SK-N-SH treated with all-trans-retinoic acid at 6 μM for 48 hours (cell line): ENCODE measurements at regions not wholly inside any gene's neighbourhood (a gene's known extent, or its start where the extent isn't known, plus 50 kb on each side); places are given as distances from the start of the nearest gene placed in this dataset.
"Not testable (repeated sequence)": the region's sequence is repeated elsewhere in the genome, so short reads cannot be mapped to it uniquely, and the experiment has no call there.

Experiments used
- ATAC-seq: fragments of 200-7000 bp; cut with Tn5 transposase; 3 replicates; pipeline ENCODE4 v1.9.1; 2020; ENCODE audit warnings: mild to moderate bottlenecking, moderate library complexity
- ARNTL ChIP-seq: fragments of 450-650 bp; formaldehyde crosslinking; IDR thresholded peaks from 2 replicates; pipeline ENCODE4 v1.5.0; 2020; ENCODE audit warnings: low read depth, mild to moderate bottlenecking, moderate library complexity, borderline replicate concordance
- BACH2 ChIP-seq: fragments of 250-450 bp; sonication (Bioruptor Pico); IDR thresholded peaks from 2 replicates; pipeline ENCODE4 v1.9.0; 2021; ENCODE audit warnings: mild to moderate bottlenecking, borderline replicate concordance
- CSDC2 ChIP-seq: fragments of 250-450 bp; sonication (Bioruptor Pico); IDR thresholded peaks from 2 replicates; pipeline ENCODE4 v1.5.0; 2020; ENCODE audit warnings: mild to moderate bottlenecking, moderate library complexity
- ESRRG ChIP-seq: fragments of 250-450 bp; sonication (Bioruptor Pico); IDR thresholded peaks from 2 replicates; pipeline ENCODE4 v1.6.1; 2021; ENCODE audit warnings: mild to moderate bottlenecking
- GLIS3 ChIP-seq: fragments of 250-450 bp; sonication (Bioruptor Pico); IDR thresholded peaks from 2 replicates; pipeline ENCODE4 v1.5.0; 2020; ENCODE audit warnings: mild to moderate bottlenecking, moderate library complexity
- ISL1 ChIP-seq: fragments of 250-450 bp; sonication (Bioruptor Pico); IDR thresholded peaks from 2 replicates; pipeline ENCODE4 v2.1.2; 2022; ENCODE audit warnings: mild to moderate bottlenecking, moderate library complexity
- OSR1 ChIP-seq: fragments of 250-450 bp; sonication (Bioruptor Pico); IDR thresholded peaks from 2 replicates; pipeline ENCODE4 v1.8.0; 2022; ENCODE audit warnings: moderate library complexity, mild to moderate bottlenecking, inconsistent platforms
- RARB ChIP-seq: fragments of 250-450 bp; sonication (Bioruptor Pico); IDR thresholded peaks from 2 replicates; pipeline ENCODE4 v1.8.0; 2021; ENCODE audit warnings: mild to moderate bottlenecking, moderate library complexity
- SNAI2 ChIP-seq: fragments of 250-450 bp; sonication (Bioruptor Pico); IDR thresholded peaks from 2 replicates; pipeline ENCODE4 v1.5.0; 2020; ENCODE audit warnings: mild to moderate bottlenecking, moderate library complexity
- ZC3H10 ChIP-seq: fragments of 250-450 bp; sonication (Bioruptor Pico); IDR thresholded peaks from 2 replicates; pipeline ENCODE4 v1.5.1; 2021; ENCODE audit warnings: mild to moderate bottlenecking, moderate library complexity
- ZFP3 ChIP-seq: fragments of 250-450 bp; sonication (Bioruptor Pico); IDR thresholded peaks from 2 replicates; pipeline ENCODE4 v1.5.0; 2020; ENCODE audit warnings: mild to moderate bottlenecking, moderate library complexity
- ZNF8 ChIP-seq: fragments of 450-650 bp; formaldehyde crosslinking; IDR thresholded peaks from 2 replicates; pipeline ENCODE4 v1.5.0; 2020; ENCODE audit warnings: mild to moderate bottlenecking, moderate library complexity
- TF ChIP-seq, protein P1 (sequence below): fragments of 250-450 bp; sonication (Bioruptor Pico); IDR thresholded peaks from 2 replicates; pipeline ENCODE4 v1.5.1; 2020; ENCODE audit warnings: low read depth, mild to moderate bottlenecking, moderate library complexity
- TF ChIP-seq, protein P2 (sequence below): fragments of 250-450 bp; sonication (Bioruptor Pico); IDR thresholded peaks from 2 replicates; pipeline ENCODE4 v1.8.0; 2021; ENCODE audit warnings: low read depth, mild to moderate bottlenecking, moderate library complexity, borderline replicate concordance
- TF ChIP-seq, protein P3 (sequence below): fragments of 250-450 bp; sonication (Bioruptor Pico); IDR thresholded peaks from 2 replicates; pipeline ENCODE4 v1.8.0; 2020; ENCODE audit warnings: mild to moderate bottlenecking, moderate library complexity, borderline replicate concordance
- TF ChIP-seq, protein P4 (sequence below): fragments of 250-450 bp; sonication (Bioruptor Pico); IDR thresholded peaks from 2 replicates; pipeline ENCODE4 v1.5.1; 2021; ENCODE audit warnings: mild to moderate bottlenecking, moderate library complexity
- TF ChIP-seq, protein P5 (sequence below): fragments of 250-450 bp; sonication (Bioruptor Pico); IDR thresholded peaks from 2 replicates; pipeline ENCODE4 v1.5.0; 2020; ENCODE audit warnings: mild to moderate bottlenecking, moderate library complexity

DNA sequence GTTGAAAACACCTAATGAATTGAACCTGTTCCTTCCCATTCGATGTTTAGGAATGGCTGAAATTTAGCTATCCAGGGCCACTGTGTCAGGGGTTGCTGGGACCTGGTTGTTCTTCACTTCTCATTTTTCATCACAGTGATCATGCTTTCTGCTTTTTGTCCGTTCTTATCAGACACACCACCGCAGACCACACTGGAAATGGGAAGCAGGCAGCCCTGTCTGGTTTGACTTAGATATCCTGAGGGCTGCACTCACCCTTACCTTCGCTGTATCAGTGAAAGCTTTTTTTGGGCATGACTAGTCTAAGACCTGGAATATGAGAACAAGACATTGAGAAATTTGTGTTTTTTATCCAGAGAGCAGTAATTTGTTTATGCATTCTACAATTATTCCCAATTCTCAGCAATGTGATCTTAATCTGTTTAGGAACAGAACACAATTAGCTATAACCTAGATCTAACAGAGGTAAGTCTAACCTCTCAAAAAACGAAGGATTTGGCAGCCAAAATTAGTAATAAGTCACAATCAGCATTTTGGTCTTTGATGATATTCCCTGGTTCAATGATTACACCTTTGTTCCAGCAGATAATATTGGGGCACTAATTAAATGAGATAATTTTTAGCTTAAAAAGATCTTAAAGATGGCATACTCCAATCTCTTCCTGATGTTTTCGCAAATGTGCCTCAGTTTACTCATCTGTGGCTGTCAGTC is 126.0 kb upstream of the GOT2 start:
- no peak for ATAC-seq
- TF ChIP-seq ISL1 (CRISPR knock-in tag) (no peak), BACH2 (CRISPR knock-in tag) (no peak), CSDC2 (CRISPR knock-in tag) (no peak)
- TF ChIP-seq, protein P1, sequence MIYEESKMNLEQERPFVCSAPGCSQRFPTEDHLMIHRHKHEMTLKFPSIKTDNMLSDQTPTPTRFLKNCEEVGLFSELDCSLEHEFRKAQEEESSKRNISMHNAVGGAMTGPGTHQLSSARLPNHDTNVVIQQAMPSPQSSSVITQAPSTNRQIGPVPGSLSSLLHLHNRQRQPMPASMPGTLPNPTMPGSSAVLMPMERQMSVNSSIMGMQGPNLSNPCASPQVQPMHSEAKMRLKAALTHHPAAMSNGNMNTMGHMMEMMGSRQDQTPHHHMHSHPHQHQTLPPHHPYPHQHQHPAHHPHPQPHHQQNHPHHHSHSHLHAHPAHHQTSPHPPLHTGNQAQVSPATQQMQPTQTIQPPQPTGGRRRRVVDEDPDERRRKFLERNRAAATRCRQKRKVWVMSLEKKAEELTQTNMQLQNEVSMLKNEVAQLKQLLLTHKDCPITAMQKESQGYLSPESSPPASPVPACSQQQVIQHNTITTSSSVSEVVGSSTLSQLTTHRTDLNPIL (CRISPR knock-in tag) = no peak

DNA sequence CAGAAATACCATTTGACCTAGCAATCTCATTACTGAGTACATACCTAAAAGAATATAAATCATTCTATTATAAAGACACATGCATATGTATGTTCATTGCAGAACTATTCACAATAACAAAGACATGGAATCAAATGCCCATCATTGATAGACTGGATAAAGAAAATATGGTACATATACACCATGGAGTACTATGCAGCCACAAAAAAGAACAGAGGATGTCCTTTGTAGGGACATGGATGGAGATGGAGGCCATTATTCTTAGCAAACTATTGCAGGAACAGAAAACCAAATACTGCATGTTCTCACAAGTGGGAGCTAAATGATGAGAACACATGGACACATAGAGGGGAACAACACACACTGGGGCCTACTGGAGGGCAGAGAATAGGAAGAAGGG is 124.5 kb upstream of the GOT2 start:
- not testable (repeated sequence) for ATAC-seq

DNA sequence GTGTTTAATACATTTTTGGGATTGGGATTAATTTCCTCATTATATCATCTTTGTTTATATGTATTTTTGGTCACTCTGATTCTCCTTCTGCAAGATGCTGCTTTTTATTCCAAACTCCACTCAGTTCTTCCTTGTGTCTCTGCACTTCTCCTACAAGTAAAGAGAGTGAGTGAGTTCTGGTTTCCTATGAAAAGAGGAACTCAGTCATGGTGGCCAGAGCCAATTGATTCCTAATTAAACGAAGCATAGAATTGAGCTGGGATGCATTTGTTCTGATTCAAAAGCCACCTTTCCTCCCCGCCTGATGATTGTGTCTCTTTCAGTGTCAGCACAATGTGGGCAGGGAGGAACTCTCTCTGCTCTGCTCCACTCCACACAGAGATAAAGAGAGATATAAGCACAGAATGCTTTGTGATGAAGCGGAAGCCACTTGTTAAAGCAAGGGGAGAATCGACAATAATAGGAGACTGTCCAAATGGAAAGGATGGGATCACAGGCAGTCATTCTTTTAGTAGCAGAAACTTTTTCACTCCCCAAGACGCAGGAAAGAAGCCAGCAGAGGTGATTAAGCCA is 121.3 kb upstream of the GOT2 start:
- TF ChIP-seq ZC3H10 (CRISPR knock-in tag) = no peak
- no peak for TF ChIP-seq OSR1 (CRISPR knock-in tag)
- TF ChIP-seq CSDC2 (CRISPR knock-in tag) = no peak
- TF ChIP-seq, protein P2, sequence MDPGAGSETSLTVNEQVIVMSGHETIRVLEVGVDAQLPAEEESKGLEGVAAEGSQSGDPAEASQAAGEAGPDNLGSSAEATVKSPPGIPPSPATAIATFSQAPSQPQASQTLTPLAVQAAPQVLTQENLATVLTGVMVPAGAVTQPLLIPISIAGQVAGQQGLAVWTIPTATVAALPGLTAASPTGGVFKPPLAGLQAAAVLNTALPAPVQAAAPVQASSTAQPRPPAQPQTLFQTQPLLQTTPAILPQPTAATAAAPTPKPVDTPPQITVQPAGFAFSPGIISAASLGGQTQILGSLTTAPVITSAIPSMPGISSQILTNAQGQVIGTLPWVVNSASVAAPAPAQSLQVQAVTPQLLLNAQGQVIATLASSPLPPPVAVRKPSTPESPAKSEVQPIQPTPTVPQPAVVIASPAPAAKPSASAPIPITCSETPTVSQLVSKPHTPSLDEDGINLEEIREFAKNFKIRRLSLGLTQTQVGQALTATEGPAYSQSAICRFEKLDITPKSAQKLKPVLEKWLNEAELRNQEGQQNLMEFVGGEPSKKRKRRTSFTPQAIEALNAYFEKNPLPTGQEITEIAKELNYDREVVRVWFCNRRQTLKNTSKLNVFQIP (CRISPR knock-in tag) = no peak
- ATAC-seq = no peak

DNA sequence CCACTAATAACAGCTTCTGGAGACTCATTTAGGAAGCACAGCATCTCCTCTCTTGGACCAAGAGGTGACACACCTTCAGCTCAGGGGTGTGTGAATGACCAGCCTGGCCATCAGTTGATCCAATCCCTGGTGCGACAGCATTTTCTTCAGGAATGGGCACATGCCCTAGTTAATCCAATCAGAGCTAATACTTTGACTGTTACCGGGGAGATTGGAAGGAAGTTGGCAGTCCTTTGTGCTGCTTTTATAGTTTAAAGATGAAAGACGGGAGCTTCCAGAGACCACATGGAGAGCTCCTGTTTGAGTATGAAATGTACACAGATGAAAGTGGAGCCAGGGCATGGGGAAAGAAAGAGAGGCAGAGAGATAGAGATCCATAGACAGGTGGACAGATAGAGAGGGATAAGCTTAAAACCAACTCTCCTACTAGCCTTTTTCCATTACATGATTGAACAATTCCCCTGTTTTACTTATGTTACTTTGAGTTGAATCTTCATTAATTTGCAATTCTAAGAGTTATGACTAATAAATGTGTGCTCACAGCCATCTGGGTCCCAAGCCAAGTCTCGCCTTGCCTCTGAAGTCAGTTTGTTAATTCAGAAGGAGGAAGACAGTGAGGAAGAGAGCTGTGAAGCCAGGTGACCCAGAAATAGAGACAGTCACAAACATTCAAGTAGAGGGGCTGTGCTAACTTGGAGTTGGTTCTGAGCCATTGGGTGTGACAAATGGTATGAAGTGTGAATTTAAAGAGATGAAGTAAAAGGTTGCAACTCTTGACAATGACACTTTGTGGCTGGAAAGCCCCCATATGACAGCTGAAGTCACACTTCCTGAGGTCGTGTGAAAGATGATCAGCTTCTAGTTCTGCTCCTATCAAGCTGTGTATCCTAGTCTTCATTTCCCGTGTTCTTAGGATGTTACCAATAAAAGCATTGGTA is 120.0 kb upstream of the GOT2 start:
- no peak for ATAC-seq
- TF ChIP-seq ZNF8 (CRISPR knock-in tag) = no peak
- TF ChIP-seq OSR1 (CRISPR knock-in tag) = no peak
- TF ChIP-seq ZFP3 (CRISPR knock-in tag) = no peak
- TF ChIP-seq, protein P3, sequence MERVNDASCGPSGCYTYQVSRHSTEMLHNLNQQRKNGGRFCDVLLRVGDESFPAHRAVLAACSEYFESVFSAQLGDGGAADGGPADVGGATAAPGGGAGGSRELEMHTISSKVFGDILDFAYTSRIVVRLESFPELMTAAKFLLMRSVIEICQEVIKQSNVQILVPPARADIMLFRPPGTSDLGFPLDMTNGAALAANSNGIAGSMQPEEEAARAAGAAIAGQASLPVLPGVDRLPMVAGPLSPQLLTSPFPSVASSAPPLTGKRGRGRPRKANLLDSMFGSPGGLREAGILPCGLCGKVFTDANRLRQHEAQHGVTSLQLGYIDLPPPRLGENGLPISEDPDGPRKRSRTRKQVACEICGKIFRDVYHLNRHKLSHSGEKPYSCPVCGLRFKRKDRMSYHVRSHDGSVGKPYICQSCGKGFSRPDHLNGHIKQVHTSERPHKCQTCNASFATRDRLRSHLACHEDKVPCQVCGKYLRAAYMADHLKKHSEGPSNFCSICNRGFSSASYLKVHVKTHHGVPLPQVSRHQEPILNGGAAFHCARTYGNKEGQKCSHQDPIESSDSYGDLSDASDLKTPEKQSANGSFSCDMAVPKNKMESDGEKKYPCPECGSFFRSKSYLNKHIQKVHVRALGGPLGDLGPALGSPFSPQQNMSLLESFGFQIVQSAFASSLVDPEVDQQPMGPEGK (CRISPR knock-in tag) = no peak
- TF ChIP-seq GLIS3 (CRISPR knock-in tag) = no peak

DNA sequence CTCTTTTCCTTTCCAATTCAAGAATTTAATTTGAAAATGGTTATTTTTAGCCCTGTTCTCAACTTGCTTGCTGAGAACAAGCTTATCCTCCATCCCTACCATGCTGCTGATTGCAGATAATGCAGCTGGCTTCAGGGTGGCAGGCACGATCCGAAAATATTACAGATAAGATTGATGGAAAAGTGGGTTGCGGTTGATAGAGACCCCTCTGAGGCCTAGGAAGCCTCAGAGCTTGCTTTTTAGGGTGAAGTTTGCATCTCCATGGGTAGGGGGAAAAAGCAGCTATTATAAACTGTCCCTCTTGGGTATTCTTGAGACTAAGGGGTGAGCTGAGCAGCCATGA is 116.5 kb upstream of the GOT2 start:
- ATAC-seq = no peak
- TF ChIP-seq OSR1 (CRISPR knock-in tag) (no peak), SNAI2 (CRISPR knock-in tag) (no peak)
- TF ChIP-seq, all 23 proteins: peak for 0

DNA sequence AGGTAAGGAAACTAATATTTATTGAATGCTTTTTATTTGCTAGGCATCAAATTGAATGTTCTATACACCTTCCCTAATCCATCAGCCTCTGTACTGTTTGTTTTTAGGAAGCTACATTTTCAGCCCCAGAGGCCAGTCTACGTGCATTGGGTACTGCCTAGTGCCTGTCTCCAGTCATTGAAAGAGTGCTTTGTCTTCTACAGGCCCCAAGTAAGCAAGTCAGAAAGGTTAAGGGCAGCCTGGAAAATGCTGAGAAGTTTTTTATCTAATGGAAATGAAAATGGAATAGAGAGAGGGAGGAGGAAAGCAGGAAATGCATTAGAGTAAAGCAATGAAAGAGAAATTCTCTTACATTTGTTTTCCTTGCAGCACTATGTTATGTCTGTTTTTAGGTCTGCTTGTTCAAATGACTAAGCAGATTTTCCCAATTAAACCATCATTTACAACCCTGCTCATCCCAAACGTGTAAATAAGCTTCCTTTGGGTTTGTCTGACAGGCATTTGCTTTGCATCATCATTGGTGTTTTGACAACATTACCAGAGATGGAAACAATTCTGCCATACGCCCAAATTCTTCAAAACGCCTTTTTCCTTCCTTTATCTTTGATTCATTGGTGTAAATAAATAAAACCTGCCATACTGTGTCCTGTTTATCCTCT is 116.0 kb upstream of the GOT2 start:
- TF ChIP-seq ZNF8 (CRISPR knock-in tag) (no peak), CSDC2 (CRISPR knock-in tag) (no peak), RARB (CRISPR knock-in tag) (no peak), ESRRG (CRISPR knock-in tag) (no peak), OSR1 (CRISPR knock-in tag) (no peak), ARNTL (CRISPR knock-in tag) (no peak)
- TF ChIP-seq, protein P4, sequence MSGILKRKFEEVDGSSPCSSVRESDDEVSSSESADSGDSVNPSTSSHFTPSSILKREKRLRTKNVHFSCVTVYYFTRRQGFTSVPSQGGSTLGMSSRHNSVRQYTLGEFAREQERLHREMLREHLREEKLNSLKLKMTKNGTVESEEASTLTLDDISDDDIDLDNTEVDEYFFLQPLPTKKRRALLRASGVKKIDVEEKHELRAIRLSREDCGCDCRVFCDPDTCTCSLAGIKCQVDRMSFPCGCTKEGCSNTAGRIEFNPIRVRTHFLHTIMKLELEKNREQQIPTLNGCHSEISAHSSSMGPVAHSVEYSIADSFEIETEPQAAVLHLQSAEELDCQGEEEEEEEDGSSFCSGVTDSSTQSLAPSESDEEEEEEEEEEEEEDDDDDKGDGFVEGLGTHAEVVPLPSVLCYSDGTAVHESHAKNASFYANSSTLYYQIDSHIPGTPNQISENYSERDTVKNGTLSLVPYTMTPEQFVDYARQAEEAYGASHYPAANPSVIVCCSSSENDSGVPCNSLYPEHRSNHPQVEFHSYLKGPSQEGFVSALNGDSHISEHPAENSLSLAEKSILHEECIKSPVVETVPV (CRISPR knock-in tag) = no peak
- TF ChIP-seq, protein P5, sequence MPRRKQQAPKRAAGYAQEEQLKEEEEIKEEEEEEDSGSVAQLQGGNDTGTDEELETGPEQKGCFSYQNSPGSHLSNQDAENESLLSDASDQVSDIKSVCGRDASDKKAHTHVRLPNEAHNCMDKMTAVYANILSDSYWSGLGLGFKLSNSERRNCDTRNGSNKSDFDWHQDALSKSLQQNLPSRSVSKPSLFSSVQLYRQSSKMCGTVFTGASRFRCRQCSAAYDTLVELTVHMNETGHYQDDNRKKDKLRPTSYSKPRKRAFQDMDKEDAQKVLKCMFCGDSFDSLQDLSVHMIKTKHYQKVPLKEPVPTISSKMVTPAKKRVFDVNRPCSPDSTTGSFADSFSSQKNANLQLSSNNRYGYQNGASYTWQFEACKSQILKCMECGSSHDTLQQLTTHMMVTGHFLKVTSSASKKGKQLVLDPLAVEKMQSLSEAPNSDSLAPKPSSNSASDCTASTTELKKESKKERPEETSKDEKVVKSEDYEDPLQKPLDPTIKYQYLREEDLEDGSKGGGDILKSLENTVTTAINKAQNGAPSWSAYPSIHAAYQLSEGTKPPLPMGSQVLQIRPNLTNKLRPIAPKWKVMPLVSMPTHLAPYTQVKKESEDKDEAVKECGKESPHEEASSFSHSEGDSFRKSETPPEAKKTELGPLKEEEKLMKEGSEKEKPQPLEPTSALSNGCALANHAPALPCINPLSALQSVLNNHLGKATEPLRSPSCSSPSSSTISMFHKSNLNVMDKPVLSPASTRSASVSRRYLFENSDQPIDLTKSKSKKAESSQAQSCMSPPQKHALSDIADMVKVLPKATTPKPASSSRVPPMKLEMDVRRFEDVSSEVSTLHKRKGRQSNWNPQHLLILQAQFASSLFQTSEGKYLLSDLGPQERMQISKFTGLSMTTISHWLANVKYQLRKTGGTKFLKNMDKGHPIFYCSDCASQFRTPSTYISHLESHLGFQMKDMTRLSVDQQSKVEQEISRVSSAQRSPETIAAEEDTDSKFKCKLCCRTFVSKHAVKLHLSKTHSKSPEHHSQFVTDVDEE (CRISPR knock-in tag) = no peak

More for the DNA sequence above, 116.0 kb upstream of the GOT2 start:
- no peak for ATAC-seq
